ENCODE measurements at regions not wholly inside any gene's neighbourhood (a gene's known extent, or its start where the extent isn't known, plus 50 kb on each side); places are given as distances from the start of the nearest gene placed in this dataset.

DNA sequence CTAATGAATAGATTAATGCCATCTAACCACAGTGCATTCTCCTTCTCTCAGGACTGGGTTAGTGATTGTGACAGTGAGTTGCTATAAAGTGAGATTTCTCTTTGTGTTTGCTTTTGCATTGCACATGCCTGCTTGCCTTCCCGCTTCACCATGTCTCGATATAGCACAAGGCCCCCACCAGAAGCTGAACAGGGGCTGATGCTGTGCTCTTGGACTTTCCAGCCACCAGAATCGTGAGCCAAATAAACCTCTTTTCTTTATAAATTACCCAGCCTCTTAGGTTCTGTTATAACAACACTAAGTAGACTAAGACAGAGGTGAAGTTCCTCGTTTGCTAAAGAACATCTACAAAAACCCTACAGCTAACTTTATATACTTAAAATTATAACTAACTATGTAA, 173.0 kb downstream of the KIF26A start:
- TF ChIP-seq, protein P1, sequence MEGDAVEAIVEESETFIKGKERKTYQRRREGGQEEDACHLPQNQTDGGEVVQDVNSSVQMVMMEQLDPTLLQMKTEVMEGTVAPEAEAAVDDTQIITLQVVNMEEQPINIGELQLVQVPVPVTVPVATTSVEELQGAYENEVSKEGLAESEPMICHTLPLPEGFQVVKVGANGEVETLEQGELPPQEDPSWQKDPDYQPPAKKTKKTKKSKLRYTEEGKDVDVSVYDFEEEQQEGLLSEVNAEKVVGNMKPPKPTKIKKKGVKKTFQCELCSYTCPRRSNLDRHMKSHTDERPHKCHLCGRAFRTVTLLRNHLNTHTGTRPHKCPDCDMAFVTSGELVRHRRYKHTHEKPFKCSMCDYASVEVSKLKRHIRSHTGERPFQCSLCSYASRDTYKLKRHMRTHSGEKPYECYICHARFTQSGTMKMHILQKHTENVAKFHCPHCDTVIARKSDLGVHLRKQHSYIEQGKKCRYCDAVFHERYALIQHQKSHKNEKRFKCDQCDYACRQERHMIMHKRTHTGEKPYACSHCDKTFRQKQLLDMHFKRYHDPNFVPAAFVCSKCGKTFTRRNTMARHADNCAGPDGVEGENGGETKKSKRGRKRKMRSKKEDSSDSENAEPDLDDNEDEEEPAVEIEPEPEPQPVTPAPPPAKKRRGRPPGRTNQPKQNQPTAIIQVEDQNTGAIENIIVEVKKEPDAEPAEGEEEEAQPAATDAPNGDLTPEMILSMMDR (IDR thresholded peaks at IDR 0.05), result no peak
- H3K27me3 ChIP-seq (ENCODE audit: control insufficient read depth, insufficient read depth, low read length), result no peaks in the 10 kb centered on the region
- no peaks in the 10 kb centered on the region for H3K4me1 Mint-ChIP-seq

DNA sequence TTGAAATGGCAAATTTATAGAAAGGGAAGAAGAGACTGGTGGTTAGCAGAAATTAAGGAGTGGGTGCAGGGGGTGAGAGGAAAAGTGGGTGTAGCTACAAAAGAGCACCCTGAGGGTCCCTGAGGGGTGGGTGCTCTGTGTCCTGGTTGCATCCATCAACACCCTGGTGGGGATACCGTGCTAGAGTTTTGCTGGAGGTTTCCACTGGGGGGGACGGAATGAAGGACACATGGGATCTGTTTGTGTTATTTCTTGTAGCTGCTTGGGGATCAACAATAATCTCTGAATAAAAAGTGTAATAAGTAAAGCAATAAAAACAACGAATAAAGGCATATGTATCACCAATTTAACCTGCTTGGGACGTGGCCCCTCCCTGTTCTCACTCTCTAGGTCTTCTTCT, 175.3 kb downstream of the KIF26A start:
- Histone ChIP-seq H3K9me3 (ENCODE audit: control insufficient read depth, insufficient read depth, low read length) (no peaks in the 10 kb centered on the region), H3K36me3 (ENCODE audit: control insufficient read depth, insufficient read depth, low read length) (no peaks in the 10 kb centered on the region), H3K4me3 (ENCODE audit: low read length) (no peak overlapping the region), H3K27me3 (ENCODE audit: control insufficient read depth, insufficient read depth, low read length) (no peaks in the 10 kb centered on the region), H3K4me1 (ENCODE audit: control insufficient read depth, insufficient read depth, low read length) (no peaks in the 10 kb centered on the region), H3K27ac (ENCODE audit: low read length) (no peak overlapping the region)
- intact Hi-C loops (cut with micrococcal nuclease), result no loop called here
- DNase-seq (no peak), ATAC-seq (no peak)
- peaks cover 0 to 9% of the 10 kb centered on the region in 2 donors for H3K27me3 Mint-ChIP-seq (ENCODE audit: low read depth in 2 of 2)
- H3K4me3 Mint-ChIP-seq, result no peak overlapping the region
- TF ChIP-seq, protein P1 (IDR thresholded peaks at IDR 0.05), result no peak
- H3K4me1 Mint-ChIP-seq, result no peaks in the 10 kb centered on the region
- H3K9me3 Mint-ChIP-seq, result peaks cover 0 to 2% of the 10 kb centered on the region in 2 donors
- WGBS (ENCODE audit: insufficient coverage), result 79% methylated on average over 3 of the region's 4 CpGs
- no peak overlapping the region for H3K27ac Mint-ChIP-seq
- no peaks in the 10 kb centered on the region for H3K36me3 Mint-ChIP-seq

More for the DNA sequence above, 173.0 kb downstream of the KIF26A start:
- no peak overlapping the region for H3K27ac ChIP-seq (ENCODE audit: low read length)
- H3K27me3 Mint-ChIP-seq (ENCODE audit: low read depth in 2 of 2), result peaks cover 0 to 9% of the 10 kb centered on the region in 2 donors
- H3K4me3 ChIP-seq (ENCODE audit: low read length), result no peak overlapping the region
- intact Hi-C loops (cut with micrococcal nuclease), result no loop called here
- no peak overlapping the region for H3K4me3 Mint-ChIP-seq
- DNase-seq, result no peak
- peaks cover 0 to 2% of the 10 kb centered on the region in 2 donors for H3K9me3 Mint-ChIP-seq
- no peaks in the 10 kb centered on the region for H3K36me3 ChIP-seq (ENCODE audit: control insufficient read depth, insufficient read depth, low read length)
- no peaks in the 10 kb centered on the region for H3K36me3 Mint-ChIP-seq
- H3K4me1 ChIP-seq (ENCODE audit: control insufficient read depth, insufficient read depth, low read length), result no peaks in the 10 kb centered on the region
- no peaks in the 10 kb centered on the region for H3K9me3 ChIP-seq (ENCODE audit: control insufficient read depth, insufficient read depth, low read length)
- no peak for ATAC-seq
- 88% methylated on average over 3 of the region's 4 CpGs for WGBS (ENCODE audit: insufficient coverage)
- H3K27ac Mint-ChIP-seq, result no peak overlapping the region

DNA sequence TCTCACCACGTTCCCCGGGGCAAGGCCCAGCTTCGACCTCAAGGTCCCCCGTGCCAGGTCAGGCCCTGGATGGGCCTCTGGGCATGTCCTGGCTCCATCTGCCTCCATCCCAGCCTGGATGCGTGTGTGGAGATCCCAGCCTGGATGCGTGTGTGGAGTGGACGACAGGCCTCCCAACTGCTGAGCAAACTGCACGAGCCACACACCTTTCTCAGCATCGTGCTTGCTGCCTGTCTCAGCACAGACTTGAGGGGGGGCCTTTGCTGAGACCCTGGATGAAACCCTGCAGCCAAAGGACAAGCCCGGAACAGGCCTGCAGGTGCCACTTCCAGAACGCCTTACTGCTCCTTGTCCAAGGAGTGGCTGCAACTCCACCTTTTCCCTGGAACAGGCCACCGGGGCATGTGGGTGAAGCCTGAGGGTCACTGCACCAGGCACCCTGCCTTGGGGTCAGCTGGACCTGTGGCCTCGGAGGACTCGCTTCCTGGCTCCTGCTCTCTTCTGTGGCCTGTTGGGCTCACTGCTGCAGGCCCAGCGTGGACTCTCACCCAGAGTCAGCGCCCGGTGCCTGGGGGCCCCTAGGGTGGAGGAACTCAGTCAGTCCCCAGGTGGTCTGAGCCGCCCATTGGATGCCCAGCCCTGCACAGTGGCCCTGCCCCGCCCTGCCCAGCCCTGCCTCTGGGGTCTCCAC, 176.0 kb downstream of the KIF26A start:
- TF ChIP-seq, protein P1 (IDR thresholded peaks at IDR 0.05), result no peak
- Histone ChIP-seq H3K9me3 (ENCODE audit: control insufficient read depth, insufficient read depth, low read length) (no peaks in the 10 kb centered on the region), H3K4me1 (ENCODE audit: control insufficient read depth, insufficient read depth, low read length) (no peaks in the 10 kb centered on the region), H3K27ac (ENCODE audit: low read length) (no peak overlapping the region), H3K27me3 (ENCODE audit: control insufficient read depth, insufficient read depth, low read length) (no peaks in the 10 kb centered on the region), H3K4me3 (ENCODE audit: low read length) (no peak overlapping the region), H3K36me3 (ENCODE audit: control insufficient read depth, insufficient read depth, low read length) (no peaks in the 10 kb centered on the region)
- ATAC-seq, result no peak
- Mint-ChIP-seq H3K4me1 (no peaks in the 10 kb centered on the region), H3K27ac (no peak overlapping the region), H3K27me3 (ENCODE audit: low read depth in 2 of 2) (peaks cover 0 to 9% of the 10 kb centered on the region in 2 donors), H3K9me3 (peaks cover 0 to 2% of the 10 kb centered on the region in 2 donors), H3K36me3 (no peaks in the 10 kb centered on the region), H3K4me3 (no peak overlapping the region)
- WGBS (ENCODE audit: insufficient coverage), result 85% methylated on average over 19 of the region's 19 CpGs
- no peak for DNase-seq
- intact Hi-C loops (cut with micrococcal nuclease), result no loop called here

DNA sequence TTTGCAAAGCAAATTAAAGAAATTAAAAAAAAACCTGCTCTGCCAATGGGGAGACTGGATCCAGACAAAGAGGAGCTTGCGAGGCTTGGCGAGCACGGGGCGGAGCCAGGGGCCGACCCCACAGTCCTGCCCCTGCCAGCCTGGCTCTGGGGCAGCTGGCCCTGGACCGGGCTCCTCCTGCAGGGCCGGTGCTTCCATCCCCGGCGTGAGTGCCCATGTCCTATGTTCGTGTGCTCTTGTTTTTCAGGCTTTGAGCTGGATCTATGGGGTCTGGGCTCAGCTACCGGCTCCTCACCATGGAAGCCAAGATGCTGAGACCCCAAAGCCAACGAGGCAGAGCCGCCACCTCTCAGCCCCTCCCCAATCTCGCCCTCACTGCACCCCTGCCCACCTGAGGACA, 176.8 kb downstream of the KIF26A start:
- Histone ChIP-seq H3K9me3 (ENCODE audit: control insufficient read depth, insufficient read depth, low read length) (no peaks in the 10 kb centered on the region), H3K4me3 (ENCODE audit: low read length) (no peak overlapping the region), H3K27ac (ENCODE audit: low read length) (no peak overlapping the region), H3K27me3 (ENCODE audit: control insufficient read depth, insufficient read depth, low read length) (no peaks in the 10 kb centered on the region), H3K4me1 (ENCODE audit: control insufficient read depth, insufficient read depth, low read length) (no peaks in the 10 kb centered on the region), H3K36me3 (ENCODE audit: control insufficient read depth, insufficient read depth, low read length) (no peaks in the 10 kb centered on the region)
- Mint-ChIP-seq H3K9me3 (peaks cover 0 to 2% of the 10 kb centered on the region in 2 donors), H3K27me3 (ENCODE audit: low read depth in 2 of 2) (peaks cover 0 to 9% of the 10 kb centered on the region in 2 donors), H3K27ac (no peak overlapping the region), H3K36me3 (no peaks in the 10 kb centered on the region), H3K4me3 (no peak overlapping the region), H3K4me1 (no peaks in the 10 kb centered on the region)
- intact Hi-C loops (cut with micrococcal nuclease), result no loop called here
- no peak for ATAC-seq
- WGBS (ENCODE audit: insufficient coverage), result 84% methylated on average over 14 of the region's 14 CpGs
- no peak for DNase-seq
- TF ChIP-seq, protein P1 (IDR thresholded peaks at IDR 0.05), result no peak
